ENCODE measurements at regions not wholly inside any gene's neighbourhood (a gene's known extent, or its start where the extent isn't known, plus 50 kb on each side); places are given as distances from the start of the nearest gene placed in this dataset.

GRCh38 chr11:24153337-24153736, 343.5 kb upstream of the LUZP2 start:
- TF ChIP-seq CTCF (IDR thresholded peaks at IDR 0.05; ENCODE audit: low read depth, low read length), result no peak
- no peak overlapping the region for H3K4me3 ChIP-seq (ENCODE audit: low read depth, low read length)

GRCh38 chr11:24155792-24156191, 341.1 kb upstream of the LUZP2 start:
- H3K4me3 ChIP-seq (ENCODE audit: low read depth, low read length), result no peak overlapping the region
- TF ChIP-seq CTCF (IDR thresholded peaks at IDR 0.05; ENCODE audit: low read depth, low read length), result no peak

GRCh38 chr11:24157316-24157715, 339.5 kb upstream of the LUZP2 start:
- TF ChIP-seq CTCF (IDR thresholded peaks at IDR 0.05; ENCODE audit: low read depth, low read length), result no peak
- H3K4me3 ChIP-seq (ENCODE audit: low read depth, low read length), result no peak overlapping the region

- TF ChIP-seq CTCF (IDR thresholded peaks at IDR 0.05; ENCODE audit: low read depth, low read length), result no peak
Measured at GRCh38 chr11:24161587-24161986, 335.3 kb upstream of the LUZP2 start.

GRCh38 chr11:24163146-24163545, 333.7 kb upstream of the LUZP2 start:
- H3K4me3 ChIP-seq (ENCODE audit: low read depth, low read length), result no peak overlapping the region
- TF ChIP-seq CTCF (IDR thresholded peaks at IDR 0.05; ENCODE audit: low read depth, low read length), result no peak

More at GRCh38 chr11:24161587-24161986, 335.3 kb upstream of the LUZP2 start:
- H3K4me3 ChIP-seq (ENCODE audit: low read depth, low read length), result no peak overlapping the region

- TF ChIP-seq CTCF (IDR thresholded peaks at IDR 0.05; ENCODE audit: low read depth, low read length), result no peak
- H3K4me3 ChIP-seq (ENCODE audit: low read depth, low read length), result no peak overlapping the region
Measured at GRCh38 chr11:24163841-24164240, 333.0 kb upstream of the LUZP2 start.

- no peak for TF ChIP-seq CTCF (IDR thresholded peaks at IDR 0.05; ENCODE audit: low read depth, low read length)
- H3K4me3 ChIP-seq (ENCODE audit: low read depth, low read length), result no peak overlapping the region
Measured at GRCh38 chr11:24171869-24172268, 325.0 kb upstream of the LUZP2 start.
